ENCODE measurements at regions not wholly inside any gene's neighbourhood (a gene's known extent, or its start where the extent isn't known, plus 50 kb on each side); places are given as distances from the start of the nearest gene placed in this dataset.

DNA sequence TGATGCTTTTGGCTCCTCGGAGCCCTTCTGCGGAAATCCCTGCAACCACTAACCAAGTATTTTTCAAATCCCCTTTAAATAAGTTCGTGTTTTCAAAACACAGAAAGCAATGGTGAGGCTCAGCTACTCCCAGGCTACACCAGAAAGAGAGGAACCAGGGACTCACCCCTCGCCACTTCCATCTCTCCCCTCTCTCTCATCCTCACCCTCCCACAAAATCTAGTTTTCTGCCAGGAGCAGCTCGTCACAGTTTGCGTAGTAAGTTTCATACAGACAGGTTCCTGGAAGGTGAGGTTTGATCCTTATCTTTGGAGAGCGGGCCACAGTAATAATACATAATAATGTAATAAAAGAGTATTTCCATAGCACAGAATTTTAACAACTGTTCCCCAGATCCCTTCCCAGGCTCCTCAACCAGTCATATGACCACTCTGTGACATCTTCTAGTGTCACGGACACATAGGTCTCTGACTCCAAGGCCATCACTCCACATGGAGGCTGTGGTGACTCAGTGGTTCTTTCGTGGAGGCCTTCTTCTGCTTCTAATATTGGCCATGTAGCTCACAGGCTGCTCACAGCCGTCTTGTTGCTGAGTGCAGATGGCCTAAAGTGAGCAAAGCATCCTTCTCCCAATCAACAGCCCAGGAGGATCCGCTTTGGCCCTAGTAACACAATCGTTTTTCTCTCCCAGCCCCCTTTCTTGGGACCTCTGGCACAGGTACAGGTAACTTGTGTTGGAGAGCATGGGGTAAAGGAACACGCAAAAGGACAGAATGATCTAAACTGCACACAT, 295.7 kb downstream of the CDC5L start:
- DNase-seq = no peak

DNA sequence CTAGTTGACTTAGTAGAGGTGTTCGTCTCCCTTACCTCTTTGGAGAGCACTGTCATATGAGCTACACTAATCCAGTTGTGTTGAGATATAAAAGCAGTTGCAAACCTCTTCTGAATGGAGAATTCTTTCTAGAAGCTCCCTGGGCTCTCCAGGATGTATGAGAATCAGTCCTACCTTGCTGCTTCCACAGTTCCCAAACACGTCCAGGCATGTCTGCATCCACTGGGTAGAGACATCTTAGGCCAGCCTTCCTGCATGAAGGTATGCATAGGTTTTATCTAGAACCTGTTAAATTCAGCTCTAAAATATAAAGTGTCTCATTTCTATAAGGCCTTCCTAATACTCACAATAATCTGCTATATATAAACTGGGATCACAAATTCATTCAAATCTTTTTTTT, 297.7 kb downstream of the CDC5L start:
- DNase-seq = no peak

DNA sequence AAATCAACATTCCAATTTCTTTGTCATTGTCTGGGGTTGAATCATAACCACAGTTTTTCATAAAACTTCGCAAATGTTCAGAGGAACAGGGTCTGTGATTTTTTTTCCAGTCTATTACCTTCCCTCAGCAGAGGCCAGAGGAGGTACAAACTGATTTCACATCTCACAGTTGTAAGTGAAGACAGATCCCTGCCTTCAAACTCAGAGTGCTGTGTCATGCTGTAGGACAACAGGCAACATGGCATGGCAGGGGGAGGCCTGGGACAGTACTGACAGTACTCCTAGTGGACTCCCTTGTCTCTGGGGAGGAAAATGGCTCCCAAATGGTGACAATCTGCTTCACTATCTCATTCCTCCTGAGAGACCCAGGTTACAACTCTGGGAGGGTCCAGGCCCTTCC, 308.6 kb downstream of the CDC5L start:
- no peak for DNase-seq

DNA sequence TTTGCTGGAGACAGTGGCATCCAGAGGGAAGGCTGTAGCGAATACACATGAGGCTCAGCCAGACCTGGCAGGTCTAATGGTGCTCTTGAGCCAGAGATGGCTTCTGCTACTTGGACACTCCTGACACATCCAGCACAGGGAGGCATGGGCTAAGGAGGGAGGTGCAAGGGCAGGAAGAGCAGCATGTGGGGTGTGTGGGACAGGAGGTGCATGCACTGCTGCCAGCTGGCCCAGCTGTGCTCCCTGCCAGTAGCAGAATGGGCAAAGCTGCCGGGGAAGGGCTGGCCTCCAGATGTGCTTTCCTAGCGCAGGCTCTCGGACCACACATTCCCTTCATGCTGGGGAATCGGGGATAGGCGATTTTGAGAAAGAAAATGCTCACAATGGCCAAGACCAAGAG, 309.2 kb downstream of the CDC5L start:
- DNase-seq = no peak

DNA sequence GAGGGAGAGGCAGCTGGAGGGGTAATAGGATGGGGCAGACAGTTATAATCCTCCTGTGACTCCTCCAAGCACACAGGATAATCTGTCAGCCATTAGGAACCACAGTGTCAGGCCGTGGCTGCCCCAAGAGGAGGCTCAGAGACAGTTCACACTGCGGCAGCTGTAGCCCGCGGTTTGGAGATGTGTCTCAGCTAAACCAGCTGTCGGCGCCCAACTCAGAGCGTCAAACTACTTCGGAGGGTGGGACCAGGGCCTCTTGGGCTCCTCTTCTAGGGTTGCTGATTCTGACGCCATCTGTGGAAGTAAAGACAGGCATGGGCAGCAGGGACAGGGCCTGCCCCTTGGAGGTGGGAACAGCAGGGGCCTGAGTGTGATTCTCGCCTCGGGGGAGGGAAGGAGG, 309.8 kb downstream of the CDC5L start:
- DNase-seq = no peak

DNA sequence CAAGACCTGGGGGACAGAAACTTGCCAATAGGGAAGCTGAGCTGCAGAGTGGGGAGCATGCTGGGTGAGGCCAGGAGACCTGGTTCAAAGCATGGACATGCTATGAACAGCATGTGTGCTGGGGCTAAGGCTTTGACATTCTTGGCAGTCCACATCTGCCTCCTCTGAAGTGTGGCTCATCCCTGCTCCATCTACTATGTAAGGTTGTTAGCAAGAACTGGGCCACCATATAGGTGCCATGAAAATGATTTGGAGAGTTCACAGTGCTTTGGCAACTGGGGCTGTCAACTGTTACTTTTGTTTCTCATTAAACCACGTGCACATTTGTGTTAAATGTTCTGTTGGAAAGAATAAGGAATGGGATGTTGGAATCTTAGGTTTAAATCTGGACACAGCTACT, 311.1 kb downstream of the CDC5L start:
- no peak for DNase-seq

DNA sequence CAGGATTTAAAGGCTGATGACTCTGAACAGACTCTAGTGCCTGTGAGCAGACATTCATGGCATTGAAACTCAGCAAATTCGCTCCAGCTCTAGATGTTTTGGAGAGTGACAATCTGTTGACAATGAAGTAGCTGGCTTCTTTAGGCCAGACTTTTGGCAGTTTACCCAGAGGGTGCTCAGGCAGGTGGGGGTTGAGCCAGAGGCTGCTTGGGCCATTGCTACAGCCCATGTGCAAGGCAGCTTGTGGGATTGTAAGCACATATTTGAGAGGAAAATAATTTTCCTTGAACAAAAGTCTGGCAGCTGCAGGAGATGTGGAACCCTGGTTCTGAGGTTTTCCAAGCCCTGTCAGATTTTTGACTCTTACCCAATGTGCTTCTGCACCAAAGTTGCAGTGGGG, 311.6 kb downstream of the CDC5L start:
- no peak for DNase-seq

- no peak for DNase-seq
These were observed 312.3 kb downstream of the CDC5L start for GRCh38 chr6:44699851-44700250.

DNA sequence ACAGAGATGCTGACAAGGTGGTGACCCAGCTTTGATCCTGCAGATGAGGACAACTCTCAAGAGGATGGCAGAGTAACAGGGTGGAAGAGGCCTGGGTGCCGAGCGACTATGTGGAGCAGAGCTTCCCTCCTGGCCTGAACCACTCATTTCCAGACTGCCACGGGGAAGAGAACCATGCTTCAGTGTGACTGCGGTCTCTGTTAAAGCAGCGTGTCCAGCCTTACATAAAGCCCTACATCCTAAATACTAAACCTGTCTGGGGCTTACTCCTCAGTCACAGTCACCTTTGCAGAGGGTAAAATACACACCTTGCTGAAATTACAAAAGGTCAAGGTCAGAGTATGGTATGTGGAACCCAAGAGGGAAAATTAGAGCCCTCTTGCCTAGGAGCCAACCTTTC, 312.9 kb downstream of the CDC5L start:
- no peak for DNase-seq

DNA sequence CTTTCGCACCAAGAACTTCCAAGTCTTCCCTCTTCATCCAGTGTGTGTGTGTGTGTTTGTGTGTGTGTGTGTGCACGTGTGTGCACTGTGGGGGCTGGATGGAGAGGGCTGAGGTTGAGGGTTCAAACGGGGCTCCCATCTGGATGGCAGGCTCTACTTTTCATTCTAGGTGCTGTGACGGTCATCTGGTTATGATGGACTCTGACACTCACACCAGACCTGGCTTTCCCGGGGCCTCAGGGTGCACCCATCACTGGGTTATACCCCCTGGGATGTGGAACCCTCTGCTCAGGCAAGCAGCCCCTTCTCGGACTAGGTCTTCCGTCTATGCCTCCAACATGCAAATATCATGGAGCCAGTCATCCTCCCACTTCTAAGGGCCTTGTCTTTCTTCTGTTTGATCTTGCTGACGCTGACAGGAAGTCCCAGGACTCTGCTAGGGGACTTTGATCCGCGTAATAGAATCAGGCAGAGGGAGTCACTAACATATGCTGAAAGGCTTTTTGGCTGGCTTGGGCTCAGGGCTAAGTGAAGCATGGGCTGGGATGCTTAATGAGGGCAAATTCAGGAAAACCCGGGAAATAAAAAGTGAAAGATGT, 313.6 kb downstream of the CDC5L start:
- DNase-seq = no peak

- DNase-seq = no peak
These were observed 314.2 kb downstream of the CDC5L start for GRCh38 chr6:44701637-44702101.

GRCh38 chr6:44702292-44702691, 314.8 kb downstream of the CDC5L start:
- DNase-seq = no peak

- DNase-seq = no peak
These were observed 317.0 kb downstream of the CDC5L start for GRCh38 chr6:44704240-44705150.

- no peak for DNase-seq
These were observed 318.1 kb downstream of the CDC5L start for GRCh38 chr6:44705596-44705995.

DNA sequence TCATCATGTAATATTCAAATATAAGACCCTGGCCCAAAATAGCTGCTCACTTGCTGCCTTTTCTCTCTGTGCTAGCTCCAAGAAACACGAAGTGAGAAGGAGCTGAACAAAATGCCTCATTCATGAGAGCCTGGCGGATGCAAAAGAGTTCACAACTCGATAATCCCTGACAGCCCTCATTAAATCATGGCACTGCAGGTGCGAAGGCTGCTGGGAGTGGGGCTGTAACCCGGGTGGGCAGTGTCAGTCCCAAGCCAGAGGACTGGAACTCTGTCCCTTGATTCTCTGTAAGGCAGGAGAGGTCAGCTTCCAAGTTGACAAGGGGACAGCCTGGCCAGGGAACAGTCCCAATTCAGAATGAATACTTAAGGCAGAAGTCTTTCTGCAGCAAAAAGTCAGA, 318.5 kb downstream of the CDC5L start:
- DNase-seq = no peak

- DNase-seq = no peak
These were observed 320.7 kb downstream of the CDC5L start for GRCh38 chr6:44708208-44708607.

- DNase-seq = no peak
These were observed 325.0 kb downstream of the CDC5L start for GRCh38 chr6:44712353-44713111.

- DNase-seq = no peak
These were observed 327.7 kb downstream of the CDC5L start for GRCh38 chr6:44715188-44715587.

DNA sequence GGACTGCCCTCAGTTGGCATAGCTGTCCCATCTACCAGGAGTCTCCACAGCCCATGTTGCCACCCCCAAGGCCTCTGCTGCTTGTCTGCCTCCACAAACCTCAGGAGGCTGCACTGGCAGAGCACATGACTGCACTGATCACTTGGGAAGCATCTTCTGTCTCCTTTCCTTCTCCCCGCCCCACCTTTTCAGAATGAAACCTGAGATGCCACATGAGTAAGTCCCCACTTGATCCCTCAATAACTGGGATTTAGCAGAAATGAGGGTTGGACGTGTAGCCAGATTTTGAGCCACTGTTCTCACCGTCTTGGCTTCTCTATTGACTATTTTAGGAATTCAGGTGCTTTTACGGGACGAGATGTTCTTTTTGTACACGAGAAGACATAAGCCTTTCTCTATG, 328.4 kb downstream of the CDC5L start:
- no peak for DNase-seq

- DNase-seq = no peak
These were observed 329.9 kb downstream of the CDC5L start for GRCh38 chr6:44717431-44717830.

DNA sequence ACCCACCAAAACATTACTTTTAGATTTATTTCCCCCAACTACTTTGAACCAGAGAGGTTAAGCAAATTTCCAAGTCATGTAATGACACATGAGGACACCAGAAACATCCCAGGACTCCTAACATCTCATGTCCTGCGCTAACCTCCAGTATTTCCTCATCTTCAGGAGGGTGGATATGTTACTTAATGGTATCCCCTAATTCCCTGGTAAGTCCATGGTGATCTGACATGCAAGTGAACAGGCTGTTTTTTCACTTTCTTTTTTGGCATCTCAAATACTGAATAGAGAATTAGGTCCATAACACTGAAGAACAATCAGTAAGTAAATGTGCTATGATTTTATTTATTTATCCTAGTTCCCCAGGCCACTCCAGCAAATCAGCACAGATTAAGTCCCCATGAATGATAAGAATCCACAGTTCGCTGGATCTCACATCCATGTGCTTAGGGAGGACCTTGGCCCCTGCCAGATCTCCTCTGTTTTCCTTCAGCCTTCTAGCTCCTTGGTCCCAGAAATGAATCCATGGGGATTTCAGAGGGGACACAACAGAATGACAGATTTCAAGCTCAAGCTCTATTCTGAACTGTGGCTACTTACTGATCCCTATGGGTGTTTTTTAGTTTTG, 334.6 kb downstream of the CDC5L start:
- DNase-seq = no peak

GRCh38 chr6:44722736-44723135, 335.2 kb downstream of the CDC5L start:
- DNase-seq = no peak

Measured in activated naive CD4-positive, alpha-beta T cell (primary cell).